Transverse colon (tissue), 3 donors: ENCODE measurements at regions not wholly inside any gene's neighbourhood (a gene's known extent, or its start where the extent isn't known, plus 50 kb on each side); places are given as distances from the start of the nearest gene placed in this dataset.

Source experiments
- POLR2A ChIP-seq: fragments of 450-650 bp; IDR thresholded peaks from one replicate; pipeline ENCODE4 v1.6.1; 2016; ENCODE audit warnings: antibody characterized with exemption, mild to moderate bottlenecking, moderate library complexity
- TF ChIP-seq, protein P1 (sequence below), 5 experiments: fragments of 200-600 bp in 3 of 5; fragments of 450-650 bp in 2 of 5; sonication (generic) in 3 of 5; IDR thresholded peaks; 1 replicate in 2 of 5; 2 replicates in 3 of 5; pipeline ENCODE4 v1.5.1; 2016 to 2017; ENCODE audit warnings: antibody characterized with exemption in 5 of 5, inconsistent platforms in 3 of 5, mild to moderate bottlenecking in 2 of 5, moderate library complexity in 1 of 5

DNA sequence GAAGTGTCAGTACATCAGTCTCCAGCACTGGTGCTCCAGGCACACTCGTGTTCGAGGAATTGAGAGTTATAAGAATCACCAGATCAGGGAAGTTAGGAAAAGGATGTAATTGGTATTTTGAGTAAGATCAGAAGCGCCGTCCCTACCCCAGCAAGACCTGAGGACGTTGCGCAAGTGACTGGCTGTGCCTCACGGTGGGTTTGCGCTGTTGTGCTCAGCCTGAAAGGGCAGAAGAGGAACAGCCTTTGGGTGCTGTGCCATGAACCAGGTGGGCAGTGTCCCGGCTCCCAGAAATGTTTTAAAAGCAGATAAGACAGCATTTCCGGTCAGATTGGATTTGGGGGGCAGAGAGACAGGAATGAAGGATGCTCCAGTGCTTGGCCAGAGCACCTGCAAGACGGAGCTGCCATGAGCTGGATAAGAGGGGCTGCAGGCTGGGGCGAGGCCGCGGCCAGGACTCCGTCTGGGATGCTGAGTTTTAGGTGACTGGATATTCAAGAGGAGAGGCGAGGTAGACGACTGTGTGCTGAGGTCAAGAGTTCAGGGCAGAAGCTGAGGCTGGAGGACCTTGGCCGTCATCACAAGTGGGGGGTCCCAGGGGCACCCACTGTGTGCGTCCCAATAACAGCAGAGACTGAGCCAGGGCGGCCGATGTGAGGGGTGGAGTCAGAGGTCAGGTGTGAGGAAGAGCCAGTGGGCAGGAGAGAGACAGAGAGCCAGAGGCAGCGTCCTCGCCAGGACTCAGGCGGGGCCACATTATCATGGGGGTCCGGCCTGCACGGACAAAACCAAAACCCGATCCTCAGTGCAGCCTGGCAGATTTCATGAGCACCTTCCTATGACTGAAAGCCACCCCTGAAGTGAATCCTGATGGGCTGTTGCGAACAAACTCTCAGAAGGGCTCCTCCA is 77.7 kb upstream of the ALKAL2 start:
- TF ChIP-seq, protein P1, sequence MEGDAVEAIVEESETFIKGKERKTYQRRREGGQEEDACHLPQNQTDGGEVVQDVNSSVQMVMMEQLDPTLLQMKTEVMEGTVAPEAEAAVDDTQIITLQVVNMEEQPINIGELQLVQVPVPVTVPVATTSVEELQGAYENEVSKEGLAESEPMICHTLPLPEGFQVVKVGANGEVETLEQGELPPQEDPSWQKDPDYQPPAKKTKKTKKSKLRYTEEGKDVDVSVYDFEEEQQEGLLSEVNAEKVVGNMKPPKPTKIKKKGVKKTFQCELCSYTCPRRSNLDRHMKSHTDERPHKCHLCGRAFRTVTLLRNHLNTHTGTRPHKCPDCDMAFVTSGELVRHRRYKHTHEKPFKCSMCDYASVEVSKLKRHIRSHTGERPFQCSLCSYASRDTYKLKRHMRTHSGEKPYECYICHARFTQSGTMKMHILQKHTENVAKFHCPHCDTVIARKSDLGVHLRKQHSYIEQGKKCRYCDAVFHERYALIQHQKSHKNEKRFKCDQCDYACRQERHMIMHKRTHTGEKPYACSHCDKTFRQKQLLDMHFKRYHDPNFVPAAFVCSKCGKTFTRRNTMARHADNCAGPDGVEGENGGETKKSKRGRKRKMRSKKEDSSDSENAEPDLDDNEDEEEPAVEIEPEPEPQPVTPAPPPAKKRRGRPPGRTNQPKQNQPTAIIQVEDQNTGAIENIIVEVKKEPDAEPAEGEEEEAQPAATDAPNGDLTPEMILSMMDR (IDR thresholded peaks at IDR 0.05), result no peak
- TF ChIP-seq POLR2A, result no peak
